Stimulated activated CD4-positive, alpha-beta T cell treated with anti-CD3 and anti-CD28 coated beads, Interleukin-15, amount 100 ng/mL, for 48 hours (primary cell): ENCODE measurements at regions not wholly inside any gene's neighbourhood (a gene's known extent, or its start where the extent isn't known, plus 50 kb on each side); places are given as distances from the start of the nearest gene placed in this dataset.
"Not testable (repeated sequence)": the region's sequence is repeated elsewhere in the genome, so short reads cannot be mapped to it uniquely, and the experiment has no call there.

ENCODE experiments used
- DNase-seq, 2 donors: peaks; one replicate each; pipeline ENCODE4 v3.0.0-alpha.2; 2020; ENCODE audit warnings: low read depth in 2 of 2

DNA sequence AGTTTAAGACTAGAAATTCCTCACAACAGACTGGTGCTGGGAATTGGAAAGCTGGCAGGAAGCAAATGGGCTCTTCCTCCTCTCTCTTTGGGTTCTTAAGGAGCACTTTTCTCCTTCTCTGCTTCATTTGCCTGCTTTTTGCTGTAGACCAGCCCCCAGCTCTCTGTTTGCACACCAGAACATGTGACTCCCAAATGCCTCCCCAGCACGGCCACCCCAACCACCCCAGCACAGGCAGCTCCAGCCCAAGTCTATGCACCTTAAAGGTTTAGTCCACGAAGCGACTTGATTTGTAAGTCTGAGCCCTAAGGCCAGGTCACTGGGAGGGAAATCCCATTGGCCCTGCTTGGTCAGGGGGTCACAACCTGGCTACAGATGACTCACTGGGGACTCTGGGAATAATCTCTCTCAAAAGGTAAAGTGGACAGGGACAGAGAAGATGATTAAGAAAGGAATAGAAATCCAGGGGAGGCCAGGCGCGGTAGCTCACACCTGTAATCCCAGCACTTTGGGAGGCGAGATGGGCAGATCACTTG lies 377.8 kb upstream of the PROK2 start:
- DNase-seq, result no peak

GRCh38 chr3:72161881-72162595 lies 377.1 kb upstream of the PROK2 start:
- no peak for DNase-seq

DNA sequence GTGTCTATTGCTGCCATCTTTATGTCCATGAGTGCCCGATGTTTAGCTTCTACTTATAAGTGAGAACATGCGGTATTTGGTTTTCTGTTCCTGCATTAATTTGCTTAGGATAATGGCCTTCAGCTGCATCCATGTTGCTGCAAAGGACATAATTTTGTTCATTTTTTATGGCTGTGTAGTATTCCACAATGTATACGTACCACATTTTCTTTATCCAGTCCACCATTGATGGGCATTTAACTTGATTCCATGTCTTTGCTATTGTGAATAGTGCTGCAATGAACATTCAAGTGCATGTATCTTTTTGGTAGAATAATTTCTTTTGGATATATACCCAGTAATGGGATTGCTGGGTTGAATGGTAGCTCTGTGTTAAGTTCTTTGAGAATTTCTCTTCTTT lies 376.3 kb upstream of the PROK2 start:
- DNase-seq, result not testable (repeated sequence)

- no peak for DNase-seq
These were observed 375.4 kb upstream of the PROK2 start for GRCh38 chr3:72160351-72160750.

- no peak for DNase-seq
These were observed 374.5 kb upstream of the PROK2 start for GRCh38 chr3:72159487-72159886.

- no peak for DNase-seq
These were observed 373.8 kb upstream of the PROK2 start for GRCh38 chr3:72158639-72159326.

- no peak for DNase-seq
These were observed 373.0 kb upstream of the PROK2 start for GRCh38 chr3:72157748-72158638.

DNA sequence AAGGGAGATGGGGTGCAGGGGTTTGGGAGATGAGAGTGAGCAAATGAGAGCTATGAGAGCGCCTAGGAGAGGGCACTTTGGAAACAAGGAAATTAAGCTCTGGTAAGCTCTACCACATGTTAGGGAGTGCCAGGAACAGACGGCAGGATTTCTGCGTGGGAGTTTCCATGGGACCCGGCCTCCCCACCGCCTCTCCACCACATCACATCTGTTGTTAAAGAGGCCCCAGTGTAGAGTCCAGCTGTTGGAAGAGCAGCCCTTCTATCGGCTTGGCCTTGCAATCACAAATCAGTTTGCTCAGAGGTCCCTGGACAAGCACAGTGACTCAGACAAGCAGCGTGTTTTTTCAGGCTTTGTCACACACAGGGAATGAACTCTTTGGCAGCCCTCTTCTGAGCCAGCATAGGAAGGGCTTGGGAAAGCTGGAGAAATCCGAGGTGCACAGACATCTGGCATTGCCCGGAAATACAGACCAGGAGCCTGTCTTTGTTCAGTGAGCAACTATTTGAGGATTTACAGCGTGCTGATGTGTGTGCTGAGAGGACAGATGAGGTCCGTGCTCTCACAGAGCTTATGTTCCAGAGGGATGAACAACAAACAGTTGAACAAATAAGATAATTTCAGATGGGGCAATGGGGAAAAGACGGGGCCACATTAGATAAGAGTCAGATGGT lies 370.6 kb upstream of the PROK2 start:
- no peak for DNase-seq

GRCh38 chr3:72154391-72155335 lies 369.7 kb upstream of the PROK2 start:
- DNase-seq, result no peak

GRCh38 chr3:72153477-72154314 lies 368.7 kb upstream of the PROK2 start:
- DNase-seq, result no peak

- no peak for DNase-seq
These were observed 367.9 kb upstream of the PROK2 start for GRCh38 chr3:72152551-72153476.

DNA sequence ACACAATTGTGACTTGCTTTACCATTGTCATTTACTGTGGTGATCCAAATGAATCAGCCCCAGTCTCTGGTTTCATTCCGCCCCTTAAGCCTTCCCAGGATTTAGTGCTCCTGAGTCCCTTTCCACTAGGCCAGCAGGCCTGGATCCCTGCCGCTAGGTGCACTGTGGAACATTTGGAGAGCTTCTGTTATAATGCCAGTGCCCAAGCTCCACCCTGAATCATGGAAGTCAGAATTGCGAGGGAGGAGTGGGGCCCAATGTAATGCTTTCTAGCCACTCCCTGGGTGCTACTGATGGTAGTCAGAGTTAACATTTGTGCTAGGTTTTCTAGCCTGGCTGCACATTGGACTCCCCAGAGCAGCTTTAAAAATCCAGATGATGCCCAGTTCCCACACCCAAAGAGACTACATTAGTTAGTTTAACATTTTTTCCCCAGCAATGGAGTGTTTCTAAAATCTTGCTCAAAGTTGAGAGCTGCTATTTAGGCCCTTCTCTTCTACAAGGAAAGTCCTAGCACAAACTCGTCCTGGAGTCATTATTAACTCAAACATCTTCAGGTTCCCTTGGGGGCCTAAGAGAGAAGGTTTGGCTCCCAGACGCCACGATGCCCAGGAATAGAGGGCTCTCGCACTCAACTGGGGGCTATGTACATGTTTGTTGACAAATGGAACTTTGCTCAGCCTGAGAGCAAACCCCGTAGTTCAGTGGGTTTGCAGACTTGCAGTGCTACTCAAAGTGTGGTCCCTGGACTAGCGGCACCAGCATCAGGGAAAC lies 366.7 kb upstream of the PROK2 start:
- DNase-seq, result no peak

- DNase-seq, result no peak
These were observed 365.9 kb upstream of the PROK2 start for GRCh38 chr3:72150634-72151412.

DNA sequence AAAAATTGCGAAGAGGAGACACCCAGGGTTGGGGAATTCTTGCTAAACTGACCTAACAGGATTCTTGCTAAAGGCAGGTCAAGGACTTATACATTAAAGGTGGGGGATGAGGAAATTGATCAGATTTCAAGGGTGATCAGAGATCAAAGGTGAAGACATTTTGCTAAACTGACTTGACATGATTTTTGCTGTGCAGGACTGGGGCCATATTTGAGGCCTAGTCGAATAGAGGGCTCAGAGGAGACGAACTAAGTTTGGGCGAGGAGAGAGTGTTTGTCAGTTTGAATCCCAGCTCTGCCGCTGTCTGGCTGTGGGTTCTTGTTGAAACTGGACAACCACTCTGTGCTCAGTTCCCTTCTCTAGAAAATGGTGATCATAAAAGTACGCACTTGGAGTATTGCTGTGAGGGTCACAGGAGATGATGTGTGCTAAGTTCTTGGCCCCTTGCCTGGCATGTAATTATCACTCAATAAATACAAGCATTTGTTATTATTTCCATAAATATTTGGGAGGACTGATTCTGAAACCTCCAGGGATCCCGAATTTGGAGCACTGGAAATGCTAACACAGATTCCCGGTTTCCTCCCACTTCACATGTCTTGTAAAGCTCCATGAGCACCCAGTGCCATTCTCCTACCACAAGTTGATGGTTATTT lies 364.8 kb upstream of the PROK2 start:
- DNase-seq, result no peak

DNA sequence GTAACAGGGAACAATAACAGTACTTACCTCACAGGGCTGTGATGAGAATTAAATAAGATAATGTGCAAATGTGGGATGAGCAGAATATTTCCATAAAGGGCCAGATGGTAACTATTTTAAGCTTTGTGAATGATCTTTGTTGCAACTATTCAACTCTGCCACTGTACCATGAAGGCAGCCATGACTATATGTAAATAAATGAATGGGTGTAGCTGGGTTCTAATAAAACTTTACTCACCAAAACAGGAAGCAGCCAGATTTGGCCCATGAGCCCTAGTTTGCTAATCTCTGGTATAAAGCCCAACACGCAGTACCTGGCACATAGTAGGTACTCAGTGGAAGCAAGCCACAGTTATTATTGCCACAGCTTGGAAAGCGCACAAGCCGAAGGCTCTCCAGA lies 362.7 kb upstream of the PROK2 start:
- no peak for DNase-seq
